NCI-H187 (cell line): ENCODE measurements at regions not wholly inside any gene's neighbourhood (a gene's known extent, or its start where the extent isn't known, plus 50 kb on each side); places are given as distances from the start of the nearest gene placed in this dataset.

Experiments
- DNase-seq, 2 experiments: peaks; one replicate each; lab custom pipeline; 2025; lab: John Stamatoyannopoulos, UW

DNA sequence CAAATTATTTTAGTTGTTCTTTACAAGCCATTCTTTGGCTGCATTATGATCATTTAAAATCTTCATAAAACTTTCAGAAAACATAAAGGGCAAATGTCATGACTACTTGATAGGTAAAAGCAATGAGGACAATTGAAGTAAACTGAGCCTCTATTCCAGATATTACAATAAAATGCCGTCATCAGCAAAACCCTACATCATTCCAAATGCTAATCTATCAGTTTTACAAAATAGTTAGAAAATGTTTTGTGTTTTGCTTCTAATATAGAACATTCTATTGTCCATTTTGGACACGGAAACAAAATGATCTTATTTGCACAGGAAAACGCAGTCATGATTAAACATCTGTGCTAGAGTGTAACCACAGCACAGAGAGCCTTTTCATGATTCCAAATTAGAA, 1330.6 kb upstream of the ADGRL3 start:
- DNase-seq: no peak

DNA sequence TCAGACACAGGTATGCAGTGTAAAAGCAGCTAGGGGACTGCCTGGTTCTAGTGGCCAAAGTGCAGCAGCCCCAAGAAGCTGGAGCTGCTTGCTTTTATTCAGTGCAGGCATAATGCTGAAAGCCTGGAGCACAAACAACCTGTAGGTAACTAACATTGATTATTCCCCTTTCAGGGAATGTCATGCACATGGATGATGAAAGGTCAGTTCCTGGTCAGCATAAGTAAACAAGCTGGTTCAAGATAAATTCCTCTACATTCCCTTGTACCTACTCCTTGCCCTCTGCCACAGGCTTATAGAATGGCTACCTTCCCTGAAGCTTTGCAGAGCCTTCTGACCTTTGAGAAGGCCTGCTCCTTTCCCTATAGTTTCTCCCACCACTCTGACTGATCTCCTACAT, 1318.5 kb upstream of the ADGRL3 start:
- DNase-seq: no peak

DNA sequence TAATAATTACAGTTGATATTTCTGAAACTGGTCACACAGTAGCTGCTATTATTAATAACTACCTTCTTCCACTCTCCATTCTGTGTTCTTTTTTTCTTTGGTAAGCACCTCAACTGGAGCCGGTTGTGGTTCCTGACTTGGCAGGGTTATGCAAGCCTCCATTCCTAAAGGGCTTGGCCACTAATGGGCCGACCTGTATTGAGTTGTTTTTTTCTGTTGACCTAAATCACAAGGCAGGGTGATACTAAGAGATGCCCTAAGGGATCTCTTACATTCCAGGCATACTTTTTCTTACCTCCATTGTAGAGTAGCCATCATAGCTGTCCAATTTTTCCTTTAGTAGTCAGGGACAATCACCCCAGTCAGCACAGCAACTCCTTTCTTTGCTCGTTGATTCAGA, 1295.8 kb upstream of the ADGRL3 start:
- no peak for DNase-seq

DNA sequence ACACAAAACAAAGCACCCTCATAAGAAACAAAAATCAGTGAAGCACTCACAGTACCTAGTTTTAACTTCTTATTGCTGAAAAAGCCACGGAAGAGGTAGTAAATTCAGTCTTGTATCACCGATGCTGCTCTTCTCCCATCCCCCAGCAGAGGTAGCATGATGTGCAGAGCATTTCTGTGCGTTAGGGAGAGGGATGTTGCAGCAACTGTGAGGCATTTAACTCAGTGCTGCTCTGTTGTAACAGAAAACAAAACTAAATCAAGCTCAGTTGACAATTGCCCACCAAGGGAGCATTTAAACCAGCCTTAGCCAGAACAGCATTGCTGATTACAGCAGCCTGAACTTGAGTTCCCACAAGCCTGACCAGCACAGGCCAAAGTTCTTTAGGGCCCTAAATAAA, 1279.7 kb upstream of the ADGRL3 start:
- no peak for DNase-seq

DNA sequence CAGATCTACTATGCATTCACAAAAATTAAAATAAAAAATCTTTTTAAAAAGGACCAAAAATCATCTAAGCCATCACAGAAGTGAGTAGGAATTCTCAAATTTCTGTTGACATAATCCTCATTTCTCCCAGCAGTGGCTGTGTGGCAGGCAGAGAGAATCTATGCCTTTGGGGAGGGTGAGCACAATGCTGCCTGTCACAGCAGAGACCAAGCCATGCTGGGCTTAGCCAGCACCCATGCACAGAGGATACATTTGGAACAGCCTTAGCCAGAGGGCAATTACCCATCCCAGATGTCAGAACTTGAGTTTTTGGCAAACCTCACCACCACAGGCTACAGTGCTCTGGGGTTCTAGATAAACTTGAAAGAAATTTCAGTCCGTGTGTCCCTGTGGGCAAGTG, 1274.8 kb upstream of the ADGRL3 start:
- DNase-seq: no peak

DNA sequence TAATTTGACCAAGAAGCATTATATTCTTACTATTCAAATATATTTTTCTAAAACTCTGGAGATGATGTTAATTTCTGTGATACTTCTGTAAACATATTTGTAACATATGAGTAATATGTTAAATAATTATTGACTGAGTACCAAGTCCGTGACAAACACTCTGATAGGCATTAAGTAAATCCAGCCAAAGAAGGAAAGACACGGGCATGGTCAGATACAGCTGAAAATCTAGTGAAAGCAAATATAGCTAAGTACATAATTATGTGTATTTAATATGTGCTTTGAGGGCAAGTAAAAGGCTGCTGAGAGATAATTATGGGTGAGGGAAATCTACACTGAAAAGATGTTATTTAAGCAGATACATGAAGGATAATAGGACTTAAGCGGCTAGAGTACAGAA, 1263.6 kb upstream of the ADGRL3 start:
- no peak for DNase-seq

DNA sequence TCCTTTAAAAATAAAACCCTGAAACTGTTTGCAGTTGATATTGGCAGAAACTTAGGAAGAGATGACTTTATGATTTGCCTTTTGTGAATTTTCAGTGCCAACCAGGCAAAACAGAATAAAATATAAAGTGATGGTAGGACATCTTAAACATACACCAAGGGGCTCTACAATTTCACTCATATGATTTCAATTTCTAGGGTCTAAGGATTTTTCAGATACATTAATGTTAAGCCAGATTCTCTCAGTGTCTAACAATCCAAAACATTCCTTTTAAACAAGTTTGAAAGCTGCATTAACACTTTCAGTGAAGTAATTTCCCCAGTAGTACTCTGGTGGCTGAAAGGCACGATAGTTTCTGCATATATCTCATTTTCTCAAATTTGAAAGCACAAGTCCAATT, 1262.0 kb upstream of the ADGRL3 start:
- no peak for DNase-seq

DNA sequence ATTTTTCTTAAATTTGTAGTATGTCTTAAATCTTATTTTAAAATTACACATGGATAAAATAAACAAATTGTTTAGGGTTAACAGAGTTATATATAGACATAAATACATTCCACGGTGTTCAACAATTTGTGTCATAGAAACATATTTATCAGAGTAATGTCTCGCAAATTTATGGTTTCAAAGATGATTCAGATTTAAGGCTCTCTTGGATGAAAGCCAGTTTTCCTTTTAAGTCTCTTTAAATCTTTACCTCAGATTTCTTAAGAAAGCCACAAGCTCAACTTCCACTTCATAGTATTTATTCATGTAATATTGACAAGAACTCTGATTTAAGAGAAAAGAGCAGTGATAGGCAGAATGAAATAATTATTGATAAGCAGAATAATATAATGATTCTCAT, 1254.8 kb upstream of the ADGRL3 start:
- DNase-seq: no peak

DNA sequence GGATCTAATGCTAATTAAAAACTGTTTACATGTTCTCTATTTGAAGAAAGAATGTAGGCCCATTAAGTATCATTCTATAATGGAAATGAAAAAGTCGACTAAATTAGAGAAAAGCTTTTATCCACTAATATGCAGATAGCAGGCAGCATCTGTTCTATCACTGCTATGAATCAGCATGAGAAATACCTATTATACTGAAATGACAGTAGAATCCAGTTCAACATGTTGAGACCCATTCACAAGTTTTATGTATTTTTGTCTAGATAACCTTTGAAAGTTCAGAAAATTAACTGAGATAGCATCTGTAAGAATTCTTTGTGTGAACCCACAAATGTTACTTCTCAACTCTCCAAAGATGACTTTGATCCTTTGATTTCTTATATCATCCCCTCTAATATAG, 1254.4 kb upstream of the ADGRL3 start:
- no peak for DNase-seq

DNA sequence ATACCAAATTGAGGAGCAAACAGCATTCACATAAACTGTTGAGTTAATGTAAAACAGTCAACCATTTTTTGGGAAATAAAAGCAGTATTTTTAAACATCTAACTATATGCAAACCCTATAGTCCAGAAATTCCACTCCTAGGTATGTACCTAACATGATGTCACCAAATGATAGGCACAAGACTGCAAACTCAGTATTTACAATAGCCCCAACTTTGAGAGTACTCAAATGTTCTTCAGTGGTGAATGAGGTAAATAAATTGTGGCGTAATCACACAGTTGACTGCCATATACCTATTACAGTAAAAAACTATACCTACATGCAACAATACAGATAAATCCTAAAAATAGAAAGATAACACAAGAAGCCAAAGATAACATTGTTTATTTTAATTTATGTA, 1243.8 kb upstream of the ADGRL3 start:
- DNase-seq: no peak

DNA sequence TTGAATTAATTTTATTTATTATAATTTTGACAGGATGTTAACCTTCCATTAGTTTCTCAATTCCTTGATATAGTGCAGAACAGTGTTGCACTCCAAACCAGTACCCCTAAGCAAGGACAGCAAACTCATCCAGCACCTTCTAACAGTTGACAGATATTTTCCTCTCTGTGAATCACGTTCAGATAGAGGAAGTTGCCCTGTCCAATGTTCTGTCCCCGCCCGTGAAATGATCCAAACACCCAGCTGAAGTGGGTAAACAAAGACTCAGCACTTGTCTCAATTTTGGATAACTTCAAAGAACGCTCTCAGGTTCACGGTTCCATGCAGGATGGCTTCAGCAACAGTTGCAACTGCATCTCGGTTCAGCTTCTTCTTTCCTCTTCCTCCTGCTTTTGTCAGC, 1240.0 kb upstream of the ADGRL3 start:
- no peak for DNase-seq

DNA sequence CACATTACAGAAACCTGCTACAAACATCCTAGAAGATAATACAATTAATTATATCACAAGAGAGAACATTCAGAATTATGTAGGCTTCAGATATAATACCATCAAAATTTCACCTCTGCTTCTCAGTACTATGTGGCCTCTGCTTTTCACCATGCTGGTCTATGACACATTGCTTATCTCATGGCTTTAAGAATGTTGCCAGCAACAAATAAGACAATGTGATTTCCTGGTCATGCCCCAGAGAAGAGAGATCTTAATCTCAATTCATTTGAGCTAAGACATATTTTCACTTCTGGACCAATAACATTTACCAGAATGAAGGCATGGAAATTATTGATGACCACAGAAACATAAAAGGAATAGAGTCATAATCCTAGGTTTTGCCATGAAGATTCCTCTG, 1233.4 kb upstream of the ADGRL3 start:
- no peak for DNase-seq

DNA sequence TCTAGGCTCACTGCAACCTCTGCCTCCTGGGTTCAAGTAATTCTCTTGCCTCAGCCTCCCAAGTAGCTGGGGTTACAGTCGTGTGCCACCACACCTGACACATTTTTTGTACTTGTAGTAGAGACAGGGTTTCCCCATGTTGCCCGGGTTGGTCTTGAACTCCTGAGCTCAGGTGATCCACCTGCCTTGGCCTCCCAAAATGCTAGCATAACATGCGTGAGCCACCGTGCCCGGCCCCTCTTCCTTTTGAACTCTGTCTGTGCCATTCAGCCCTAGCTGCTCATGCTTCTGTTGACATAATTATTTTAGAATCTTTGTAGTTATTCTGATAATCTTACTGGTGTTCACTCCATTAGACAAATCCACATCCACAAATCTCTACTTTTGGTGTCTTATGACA, 1231.3 kb upstream of the ADGRL3 start:
- no peak for DNase-seq

DNA sequence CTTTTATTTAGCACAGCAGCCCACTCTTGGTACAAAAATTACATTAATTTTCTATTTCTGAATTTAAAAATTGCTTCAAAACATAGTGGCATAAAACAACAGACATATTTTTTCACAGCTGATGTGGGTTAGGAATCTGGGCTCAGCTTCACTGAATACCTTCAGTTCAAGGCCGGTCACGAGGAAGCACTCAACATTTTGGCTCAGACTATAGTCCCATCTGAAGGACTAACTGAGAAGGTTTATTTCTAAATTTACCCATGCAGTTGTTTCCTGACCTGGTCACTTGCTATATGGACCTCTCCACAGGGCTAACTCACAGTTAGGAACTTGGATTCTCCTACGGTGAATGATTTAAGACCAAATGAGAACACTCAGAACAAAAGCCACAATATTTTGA, 1230.2 kb upstream of the ADGRL3 start:
- DNase-seq: no peak

DNA sequence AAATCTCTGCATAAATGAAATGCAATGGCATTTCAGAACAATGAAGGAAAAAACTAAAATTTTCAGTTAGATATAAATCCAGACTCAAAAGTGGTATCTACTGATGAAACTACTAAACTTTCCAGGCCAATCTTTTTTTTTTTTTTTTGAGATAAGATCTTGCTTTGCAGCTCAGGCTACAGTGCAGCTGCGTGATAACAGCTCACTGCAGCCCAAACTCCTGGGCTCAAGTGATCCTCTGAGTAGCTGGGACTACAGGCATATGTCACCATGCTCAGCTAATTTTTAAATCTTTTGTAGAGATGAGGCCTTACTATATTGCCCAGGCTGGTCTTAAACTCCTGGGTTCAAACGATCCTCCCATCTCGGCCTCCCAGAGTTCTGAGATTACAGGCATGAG, 1228.2 kb upstream of the ADGRL3 start:
- no peak for DNase-seq

DNA sequence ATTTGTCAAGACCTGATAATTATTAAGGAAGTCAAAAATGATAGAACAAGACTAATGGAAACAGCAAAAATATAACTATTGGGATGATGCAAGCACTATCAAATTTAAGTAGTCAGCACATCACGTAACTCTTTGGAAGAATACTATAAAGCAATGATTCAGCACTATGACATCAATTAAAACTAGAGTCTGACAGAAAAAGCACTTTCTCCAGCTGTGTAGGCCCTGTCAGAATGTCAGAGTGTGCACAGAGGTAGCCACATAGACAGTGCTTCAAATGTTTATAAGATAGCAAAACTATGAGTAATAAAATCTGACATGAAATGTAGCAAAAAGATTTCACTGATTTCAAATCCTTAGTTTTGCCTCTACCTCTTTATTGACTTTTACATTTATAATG, 1226.6 kb upstream of the ADGRL3 start:
- no peak for DNase-seq

DNA sequence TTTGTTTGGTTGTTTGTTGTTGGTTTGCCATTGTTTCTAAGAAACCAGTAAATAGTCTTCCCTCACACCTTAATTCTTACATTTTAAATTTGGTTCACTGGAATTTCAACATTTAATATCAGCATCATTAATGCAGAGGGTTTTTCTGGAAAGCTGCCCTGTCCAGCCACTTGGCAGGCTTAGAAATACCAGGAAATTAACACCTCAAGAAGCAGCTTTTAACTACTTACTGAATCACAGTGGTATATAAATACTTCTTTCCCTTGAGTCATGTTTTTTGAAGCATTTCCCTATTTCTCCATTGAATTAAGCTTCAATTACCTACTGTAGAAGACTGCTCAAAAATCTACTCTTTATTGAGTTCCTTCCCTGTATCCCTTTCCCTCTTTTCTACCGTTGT, 1221.1 kb upstream of the ADGRL3 start:
- no peak for DNase-seq

DNA sequence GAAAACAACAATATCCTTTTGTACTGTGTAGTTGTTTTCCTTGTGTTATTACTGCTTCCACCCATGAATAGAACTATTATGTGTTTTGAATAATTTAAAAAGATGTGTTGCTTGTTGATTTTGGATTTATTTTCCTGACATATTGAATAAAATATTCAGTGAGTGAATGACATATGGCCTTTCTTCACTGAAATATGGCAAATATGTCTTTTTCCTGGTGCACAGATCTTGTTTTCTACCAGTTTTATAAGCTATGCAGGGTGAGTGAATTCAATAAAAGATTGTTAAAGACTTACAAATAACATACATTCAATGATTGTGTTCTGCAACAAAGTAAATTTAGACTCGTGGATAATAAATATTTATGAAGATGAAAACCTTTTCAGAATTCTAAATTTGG, 1216.3 kb upstream of the ADGRL3 start:
- DNase-seq: no peak

DNA sequence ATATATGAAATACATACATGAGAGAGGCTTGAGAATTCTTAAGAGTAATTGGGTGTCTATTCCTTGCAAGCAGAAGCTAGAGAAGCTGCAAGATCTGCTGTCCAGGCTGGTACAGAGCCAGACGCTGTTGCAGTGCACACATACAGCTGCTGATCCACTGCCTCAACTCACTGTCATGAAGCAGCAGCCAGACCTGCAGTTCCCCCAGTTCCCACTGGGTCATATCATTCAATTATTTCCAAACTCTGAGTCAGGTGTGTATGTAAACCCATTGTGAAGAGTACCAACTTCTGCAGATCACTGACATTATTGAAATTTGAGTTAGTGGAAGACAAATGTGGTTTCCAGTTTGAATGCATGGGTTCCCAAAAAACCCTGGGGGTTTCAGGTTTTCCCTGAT, 1212.8 kb upstream of the ADGRL3 start:
- DNase-seq: no peak

DNA sequence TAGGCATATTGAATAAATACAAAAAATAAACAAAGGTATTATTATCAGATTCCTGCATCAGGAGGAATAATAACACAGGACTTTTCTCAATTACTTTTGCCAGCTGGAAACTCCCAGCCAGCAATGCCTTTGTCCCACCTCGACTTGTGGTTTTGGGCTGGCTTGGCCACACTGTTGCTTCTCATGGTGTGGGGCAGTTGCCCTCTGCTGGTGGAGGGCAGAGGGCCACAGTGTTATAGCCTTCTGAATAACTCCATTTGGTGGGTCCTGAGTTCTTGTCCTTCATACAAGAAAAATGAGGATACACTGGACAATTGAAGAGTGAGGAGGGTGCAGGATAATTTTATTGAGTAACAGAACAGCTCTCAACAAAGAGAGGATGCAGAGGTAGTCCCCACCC, 1206.0 kb upstream of the ADGRL3 start:
- DNase-seq: no peak

DNA sequence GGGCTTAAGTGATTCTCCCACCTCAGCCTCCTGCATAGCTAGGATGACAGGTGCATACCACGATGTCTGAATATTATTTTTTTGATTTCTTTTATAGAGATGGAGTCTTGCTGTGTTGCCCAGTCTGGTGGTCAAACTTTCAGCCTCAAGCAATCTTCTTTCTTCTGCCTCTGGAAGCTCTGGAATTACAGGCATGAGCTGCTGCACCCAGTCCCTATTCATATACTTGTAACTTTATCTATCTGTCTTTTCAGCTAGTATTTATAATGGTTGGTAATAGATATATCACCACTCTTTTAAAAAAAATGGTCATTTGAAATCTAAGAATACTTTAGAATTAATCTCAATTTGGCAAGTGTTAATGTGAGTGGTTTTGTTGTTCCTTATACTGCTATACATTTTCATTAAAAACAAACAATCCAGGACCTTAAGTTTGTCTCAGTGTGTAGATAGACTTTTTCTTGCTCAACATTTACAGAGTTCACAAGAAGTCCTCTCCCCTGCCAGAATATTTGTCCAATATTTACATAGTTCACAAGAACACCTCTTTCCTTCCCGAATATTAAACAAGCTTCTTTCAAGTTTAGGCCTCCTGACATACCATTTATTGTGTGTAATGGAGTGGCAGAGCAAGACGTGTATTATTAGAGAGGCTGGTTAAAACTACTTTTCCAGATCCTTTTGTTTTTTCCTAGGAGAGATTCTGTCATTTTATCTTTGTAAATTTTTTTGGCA, 1197.4 kb upstream of the ADGRL3 start:
- no peak for DNase-seq

DNA sequence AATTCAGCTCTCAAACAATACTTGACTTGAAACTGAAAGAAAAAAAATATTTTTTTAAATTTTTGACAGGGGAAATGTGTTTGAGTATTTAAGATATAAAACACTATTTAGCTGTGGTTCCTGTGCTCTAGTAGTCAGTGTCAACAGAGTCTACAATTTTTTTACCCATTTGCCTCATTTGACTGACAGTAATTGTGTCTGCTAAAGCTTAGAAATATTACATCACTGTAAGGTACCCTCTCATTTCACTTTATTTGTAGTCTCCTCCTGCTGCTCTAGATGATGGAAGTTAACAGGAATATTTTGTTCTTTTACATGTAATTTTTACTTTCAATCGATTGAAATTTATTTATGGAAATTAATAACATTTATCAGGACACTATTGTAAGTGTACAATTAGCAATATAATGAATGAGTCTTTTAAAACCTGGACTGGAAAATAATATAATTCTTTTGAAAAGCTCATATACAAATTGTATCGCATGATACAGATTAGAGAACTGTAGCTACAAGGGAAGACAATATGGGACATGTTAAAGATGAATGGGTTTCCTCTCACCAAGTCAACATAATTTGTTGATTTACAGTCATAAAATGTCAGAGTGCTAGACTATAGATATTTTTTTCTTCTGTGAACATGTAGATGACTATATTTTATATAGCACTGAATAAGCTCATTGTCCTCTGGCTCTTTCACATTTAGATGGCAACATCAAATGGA, 1186.5 kb upstream of the ADGRL3 start:
- DNase-seq: no peak

DNA sequence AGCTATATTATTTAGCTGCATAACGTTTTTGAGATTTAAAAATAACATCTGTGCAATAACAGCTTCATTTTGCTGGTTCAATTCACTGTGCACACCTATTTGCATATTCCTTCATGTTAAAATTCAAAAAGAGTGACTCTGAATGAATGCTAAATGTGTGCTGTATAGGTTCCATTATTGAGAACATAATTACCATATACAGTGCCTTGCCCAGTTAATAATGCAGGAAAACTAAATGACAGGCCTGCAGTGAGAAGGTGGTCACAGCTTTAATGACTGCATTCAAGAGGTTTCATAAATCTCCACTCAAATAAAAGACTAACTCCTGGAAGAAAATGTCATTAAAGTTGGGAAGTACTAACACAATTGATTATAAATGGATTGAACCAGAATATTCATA, 1183.2 kb upstream of the ADGRL3 start:
- no peak for DNase-seq

DNA sequence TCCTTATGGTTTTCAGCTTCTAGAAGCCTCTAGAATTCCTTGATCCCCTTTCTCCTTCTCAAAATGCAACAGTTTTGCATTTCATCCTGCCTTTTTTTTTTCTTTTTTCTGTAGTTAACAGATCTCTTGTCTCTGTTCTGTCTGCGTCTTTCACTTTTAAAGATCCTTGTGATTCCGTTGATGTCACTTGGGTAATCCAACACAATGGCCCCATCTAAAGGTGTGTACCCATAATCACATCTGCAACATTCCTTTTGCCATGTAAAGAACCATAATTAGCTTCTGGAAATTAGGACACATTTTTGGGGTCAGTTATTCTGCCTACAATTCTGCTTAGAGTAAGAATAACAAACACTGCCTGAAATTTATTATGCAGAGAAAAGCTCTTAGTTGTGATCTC, 1180.9 kb upstream of the ADGRL3 start:
- DNase-seq: no peak
